ENCODE measurements at regions not wholly inside any gene's neighbourhood (a gene's known extent, or its start where the extent isn't known, plus 50 kb on each side); places are given as distances from the start of the nearest gene placed in this dataset.

GRCh38 chr11:23542189-23542588 lies 681.9 kb upstream of the CCDC179 start:
- Mint-ChIP-seq H3K4me1 (ENCODE audit: low read depth) (peaks cover 22% of the 10 kb centered on the region), H3K27me3 (ENCODE audit: insufficient read depth) (peaks cover 5% of the 10 kb centered on the region; the same call in 1 of the 2 replicates), H3K9me3 (no peaks in the 10 kb centered on the region), H3K27ac (no peak overlapping the region), H3K4me3 (no peak overlapping the region), H3K36me3 (ENCODE audit: low read depth) (no peaks in the 10 kb centered on the region)
- no peak for TF ChIP-seq CTCF (IDR thresholded peaks at IDR 0.05)
- DNase-seq = no peak

DNA sequence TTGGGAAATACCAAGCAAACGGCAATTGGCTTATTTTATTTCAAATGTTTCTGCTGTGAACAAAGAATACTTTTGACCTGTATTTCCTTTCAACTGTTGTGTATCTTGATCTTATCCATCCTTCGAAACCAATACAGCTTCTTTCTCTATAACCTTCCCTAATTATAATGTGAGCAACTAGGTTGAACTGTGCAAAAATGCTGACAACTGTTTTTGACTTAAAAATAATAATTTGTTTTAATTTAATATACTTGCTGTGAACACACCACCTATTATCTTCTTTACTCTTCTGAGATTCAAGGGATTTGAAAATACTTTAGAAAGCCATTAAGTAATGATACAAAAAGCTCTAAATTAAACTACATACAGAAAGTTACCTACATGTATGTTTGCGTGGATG lies 682.5 kb upstream of the CCDC179 start:
- no peak for DNase-seq
- Mint-ChIP-seq H3K36me3 (ENCODE audit: low read depth) (no peaks in the 10 kb centered on the region), H3K27me3 (ENCODE audit: insufficient read depth) (no peaks in the 10 kb centered on the region; the same call in 1 of the 2 replicates), H3K27ac (no peak overlapping the region), H3K4me3 (no peak overlapping the region), H3K9me3 (no peaks in the 10 kb centered on the region), H3K4me1 (ENCODE audit: low read depth) (peaks cover 22% of the 10 kb centered on the region)
- no peak for TF ChIP-seq CTCF (IDR thresholded peaks at IDR 0.05)

GRCh38 chr11:23543651-23544222 lies 683.5 kb upstream of the CCDC179 start:
- Mint-ChIP-seq H3K36me3 (ENCODE audit: low read depth) (no peaks in the 10 kb centered on the region), H3K9me3 (no peaks in the 10 kb centered on the region), H3K27ac (no peak overlapping the region), H3K4me1 (ENCODE audit: low read depth) (peaks cover 22% of the 10 kb centered on the region), H3K4me3 (no peak overlapping the region), H3K27me3 (ENCODE audit: insufficient read depth) (no peaks in the 10 kb centered on the region; the same call in 1 of the 2 replicates)
- TF ChIP-seq CTCF (IDR thresholded peaks at IDR 0.05) = no peak
- DNase-seq = no peak

- H3K4me3 Mint-ChIP-seq = no peak overlapping the region
- no peak overlapping the region for H3K27ac Mint-ChIP-seq
- peaks cover 17% of the 10 kb centered on the region for H3K4me1 Mint-ChIP-seq (ENCODE audit: low read depth)
- DNase-seq = no peak
- H3K36me3 Mint-ChIP-seq (ENCODE audit: low read depth) = no peaks in the 10 kb centered on the region; the same call in 1 of the 2 replicates
- peaks cover 2% of the 10 kb centered on the region; the same call in 1 of the 2 replicates for H3K27me3 Mint-ChIP-seq (ENCODE audit: insufficient read depth)
- TF ChIP-seq CTCF (IDR thresholded peaks at IDR 0.05) = no peak
- H3K9me3 Mint-ChIP-seq = no peaks in the 10 kb centered on the region
Measured at GRCh38 chr11:23551706-23552105, 691.4 kb upstream of the CCDC179 start.

DNA sequence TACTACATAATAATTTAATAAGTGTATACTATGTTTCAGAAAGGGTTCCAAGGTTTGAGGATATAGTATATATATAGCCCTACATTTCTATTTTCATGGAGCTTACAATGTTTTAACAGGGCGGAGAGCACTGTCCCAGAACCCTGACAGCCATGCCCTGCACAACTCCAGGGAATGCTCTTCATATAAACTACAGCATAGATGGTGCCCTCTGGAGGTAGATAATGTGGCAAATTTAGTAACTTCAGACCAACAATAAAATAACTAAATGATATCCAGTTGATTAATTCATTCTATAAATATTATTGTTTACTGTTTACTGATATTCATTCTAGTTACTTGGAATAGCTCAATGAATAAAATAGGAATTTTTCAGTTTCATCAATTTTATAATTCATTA lies 693.7 kb upstream of the CCDC179 start:
- no peaks in the 10 kb centered on the region for H3K9me3 Mint-ChIP-seq
- H3K4me1 Mint-ChIP-seq (ENCODE audit: low read depth) = peaks cover 17% of the 10 kb centered on the region
- no peaks in the 10 kb centered on the region; the same call in 1 of the 2 replicates for H3K36me3 Mint-ChIP-seq (ENCODE audit: low read depth)
- TF ChIP-seq CTCF (IDR thresholded peaks at IDR 0.05) = peak; percentile 57
- DNase-seq = no peak
- no peak overlapping the region for H3K27ac Mint-ChIP-seq
- no peak overlapping the region for H3K4me3 Mint-ChIP-seq
- peaks cover 2% of the 10 kb centered on the region; the same call in 1 of the 2 replicates for H3K27me3 Mint-ChIP-seq (ENCODE audit: insufficient read depth)

Measured in HFFc6 (cell line).